CD8-positive, alpha-beta memory T cell (primary cell): ENCODE measurements at regions not wholly inside any gene's neighbourhood (a gene's known extent, or its start where the extent isn't known, plus 50 kb on each side); places are given as distances from the start of the nearest gene placed in this dataset.
"Not testable (repeated sequence)": the region's sequence is repeated elsewhere in the genome, so short reads cannot be mapped to it uniquely, and the experiment has no call there.

ENCODE experiments used
- CTCF ChIA-PET: fragments of 350-600 bp; sonication (Branson Sonifier 250); formaldehyde crosslinking; loops from one replicate; lab custom pipeline; 2021; ENCODE audit warnings: antibody characterized with exemption; lab: Charles Lee
- POLR2A ChIA-PET: fragments of 350-600 bp; sonication (Branson Sonifier 250); formaldehyde crosslinking; loops from one replicate; lab custom pipeline; 2021; ENCODE audit warnings: antibody characterized with exemption; lab: Charles Lee
- DNase-seq, 5 donors: peaks; one replicate each; pipeline versions ENCODE4 v3.0.0 to v3.0.0-alpha.2; 2020 to 2022; ENCODE audit warnings: mixed read lengths in 1 of 5
- H3K27ac ChIP-seq: one replicate; pipeline ENCODE4 v1.7.0; 2013; ENCODE audit warnings: low read depth, mild to moderate bottlenecking, low read length, moderate library complexity
- H3K27me3 ChIP-seq: 2 replicates; pipeline ENCODE4 v1.7.0; 2013; ENCODE audit warnings: low read length, mild to moderate bottlenecking; ENCODE audit not compliant: insufficient read depth, poor library complexity, severe bottlenecking
- H3K36me3 ChIP-seq: 2 replicates; pipeline ENCODE4 v1.7.0; 2013; ENCODE audit warnings: mild to moderate bottlenecking, low read length, moderate library complexity; ENCODE audit not compliant: insufficient read depth
- H3K4me1 ChIP-seq: 2 replicates; pipeline ENCODE4 v1.7.0; 2013; ENCODE audit warnings: mild to moderate bottlenecking, low read length, moderate library complexity; ENCODE audit not compliant: insufficient read depth
- H3K4me3 ChIP-seq: 2 replicates; pipeline ENCODE4 v1.7.0; 2013; ENCODE audit warnings: mild to moderate bottlenecking, low read length
- H3K9me3 ChIP-seq: 2 replicates; pipeline ENCODE4 v1.7.0; 2013; ENCODE audit warnings: mild to moderate bottlenecking, low read length
- H3K27ac Mint-ChIP-seq, 8 donors: one replicate each; pipeline ENCODE4 v1.8.0; 2020 to 2021; ENCODE audit warnings: mixed read lengths in 8 of 8, mild to moderate bottlenecking in 6 of 8, inconsistent platforms in 3 of 8, moderate library complexity in 3 of 8
- H3K27me3 Mint-ChIP-seq, 2 donors: one replicate each; pipeline ENCODE4 v1.8.0; 2020 to 2021; ENCODE audit warnings: mixed read lengths in 2 of 2, mild to moderate bottlenecking in 1 of 2, moderate library complexity in 1 of 2
- H3K36me3 Mint-ChIP-seq, 3 donors: one replicate each; pipeline ENCODE4 v1.8.0; 2020 to 2021; ENCODE audit warnings: mixed read lengths in 3 of 3, inconsistent platforms in 1 of 3, mild to moderate bottlenecking in 1 of 3
- H3K4me1 Mint-ChIP-seq, 3 donors: one replicate each; pipeline ENCODE4 v1.8.0; 2020 to 2021; ENCODE audit warnings: mixed read lengths in 3 of 3, inconsistent platforms in 1 of 3, mild to moderate bottlenecking in 1 of 3
- H3K4me3 Mint-ChIP-seq, 7 donors: one replicate each; pipeline ENCODE4 v1.8.0; 2020 to 2021; ENCODE audit warnings: mixed read lengths in 7 of 7, mild to moderate bottlenecking in 6 of 7, moderate library complexity in 4 of 7, inconsistent platforms in 2 of 7
- H3K9me3 Mint-ChIP-seq, 5 donors: one replicate each; pipeline ENCODE4 v1.8.0; 2020 to 2022; ENCODE audit warnings: mixed read lengths in 5 of 5, mild to moderate bottlenecking in 3 of 5, moderate library complexity in 2 of 5, inconsistent platforms in 1 of 5

GRCh38 chr14:105969026-105969425 lies 442.6 kb downstream of the TMEM121 start:
- H3K4me1 Mint-ChIP-seq, H3K27ac Mint-ChIP-seq, H3K4me3 Mint-ChIP-seq, H3K4me1 ChIP-seq, DNase-seq, H3K4me3 ChIP-seq, POLR2A ChIA-PET, H3K9me3 ChIP-seq, H3K9me3 Mint-ChIP-seq, H3K36me3 ChIP-seq, CTCF ChIA-PET, H3K27me3 ChIP-seq, H3K27ac ChIP-seq, H3K36me3 Mint-ChIP-seq: not testable (repeated sequence)
- peaks cover 16 to 71% of the 10 kb centered on the region in 2 donors for H3K27me3 Mint-ChIP-seq

DNA sequence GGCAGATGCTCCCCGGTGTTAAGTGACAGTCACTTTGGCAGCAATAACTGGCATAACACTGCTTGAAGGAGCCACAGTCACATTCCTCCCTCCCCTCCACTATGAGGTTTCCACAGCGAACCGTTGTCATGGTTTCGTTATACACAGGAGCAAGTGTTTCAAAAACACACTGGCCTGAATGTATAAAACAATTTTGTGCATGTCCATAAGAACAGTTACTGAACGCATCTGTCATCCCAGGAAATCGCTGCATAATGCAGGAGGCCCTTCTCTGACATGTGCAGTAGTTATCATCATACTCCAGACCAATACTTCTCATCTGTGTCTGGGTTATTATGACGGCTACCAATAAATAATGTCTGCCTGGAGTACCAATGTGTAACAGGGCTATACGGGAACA lies 444.4 kb downstream of the TMEM121 start:
- peaks cover 0 to 10% (median 3%) of the 10 kb centered on the region in 3 donors for H3K4me1 Mint-ChIP-seq
- H3K27me3 ChIP-seq, H3K4me1 ChIP-seq, H3K36me3 ChIP-seq, CTCF ChIA-PET, DNase-seq, H3K27ac ChIP-seq, H3K4me3 ChIP-seq, H3K9me3 Mint-ChIP-seq, H3K36me3 Mint-ChIP-seq, POLR2A ChIA-PET, H3K4me3 Mint-ChIP-seq, H3K27ac Mint-ChIP-seq, H3K9me3 ChIP-seq: not testable (repeated sequence)
- peaks cover 18 to 77% of the 10 kb centered on the region in 2 donors for H3K27me3 Mint-ChIP-seq

DNA sequence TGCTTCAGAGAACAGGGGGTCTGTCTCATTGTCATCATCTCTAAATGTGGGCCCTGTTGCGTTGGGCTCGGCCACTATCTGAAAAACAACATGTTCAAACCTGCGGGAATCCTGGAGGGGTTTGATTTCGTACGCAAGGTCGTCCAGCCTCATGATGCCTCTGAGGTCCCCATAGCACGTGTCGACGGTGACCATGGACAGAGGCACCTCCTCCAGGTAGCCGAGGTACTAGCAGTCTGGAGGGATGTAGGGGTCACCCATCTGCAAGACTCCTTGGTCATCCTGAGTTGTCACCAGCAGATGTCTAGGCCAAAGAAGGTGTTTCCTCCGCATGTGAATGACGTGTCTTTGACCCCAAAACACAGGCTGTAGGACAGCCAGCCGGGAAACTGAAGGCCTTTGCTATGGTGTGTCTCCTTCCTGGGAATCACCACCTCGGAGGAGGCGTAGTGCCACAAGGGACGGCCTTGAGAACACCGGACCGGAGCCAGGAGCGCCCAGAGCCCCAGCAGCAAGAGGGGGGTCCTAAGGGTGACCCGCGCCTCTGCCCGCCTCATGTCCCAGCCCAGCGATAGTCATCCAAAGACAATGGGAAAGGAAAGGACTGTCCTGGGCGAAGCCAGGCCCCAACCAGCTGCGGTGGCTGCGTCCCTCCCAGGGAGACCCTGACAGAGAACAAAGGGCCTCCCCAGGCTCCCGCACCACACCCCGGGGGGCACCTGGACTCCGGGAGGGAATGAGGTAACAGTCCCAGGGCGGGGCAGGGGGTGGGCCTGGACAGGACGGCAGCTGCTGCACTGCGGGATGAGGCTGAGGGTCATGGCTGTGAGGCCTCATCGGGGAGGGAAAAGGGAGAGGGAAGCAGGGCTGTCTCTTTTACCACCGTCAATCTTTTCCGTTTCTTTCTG lies 445.5 kb downstream of the TMEM121 start:
- CTCF ChIA-PET = no interaction called here
- peaks cover 18 to 79% of the 10 kb centered on the region in 2 donors for H3K27me3 Mint-ChIP-seq
- Histone ChIP-seq H3K9me3 (no peaks in the 10 kb centered on the region), H3K4me3 (no peak overlapping the region), H3K27me3 (peaks cover 10% of the 10 kb centered on the region), H3K36me3 (no peaks in the 10 kb centered on the region), H3K4me1 (peaks cover 4% of the 10 kb centered on the region), H3K27ac (no peak overlapping the region)
- POLR2A ChIA-PET = no interaction called here
- H3K4me1 Mint-ChIP-seq = peaks cover 0 to 10% (median 3%) of the 10 kb centered on the region in 3 donors
- H3K36me3 Mint-ChIP-seq = no peaks in the 10 kb centered on the region
- H3K9me3 Mint-ChIP-seq = no peaks in the 10 kb centered on the region
- no peak for DNase-seq
- no peak overlapping the region for H3K4me3 Mint-ChIP-seq
- H3K27ac Mint-ChIP-seq = no peak overlapping the region

GRCh38 chr14:105974902-105975301 lies 448.5 kb downstream of the TMEM121 start:
- ChIA-PET CTCF (interaction anchor here (1.0 to 3.8 kb wide), 7 partner anchors 14 to 36 kb away, joined by 3 to 31 read pairs (median 6); no protein-coding TSS in a partner anchor), POLR2A (no interaction called here)
- H3K9me3 ChIP-seq = no peaks in the 10 kb centered on the region
- Mint-ChIP-seq H3K4me3 (no peak overlapping the region), H3K9me3 (no peaks in the 10 kb centered on the region), H3K4me1 (peaks cover 0 to 10% (median 5%) of the 10 kb centered on the region in 3 donors), H3K36me3 (no peaks in the 10 kb centered on the region), H3K27ac (peak overlapping the region in 1 of 8 donors; percentile 43), H3K27me3 (peaks cover 5 to 57% of the 10 kb centered on the region in 2 donors)
- no peaks in the 10 kb centered on the region for H3K36me3 ChIP-seq
- H3K4me3 ChIP-seq = no peak overlapping the region
- peaks cover 10% of the 10 kb centered on the region for H3K27me3 ChIP-seq
- peaks cover 4% of the 10 kb centered on the region for H3K4me1 ChIP-seq
- no peak overlapping the region for H3K27ac ChIP-seq
- peak; percentile 55 to 83 (median 67) for DNase-seq

DNA sequence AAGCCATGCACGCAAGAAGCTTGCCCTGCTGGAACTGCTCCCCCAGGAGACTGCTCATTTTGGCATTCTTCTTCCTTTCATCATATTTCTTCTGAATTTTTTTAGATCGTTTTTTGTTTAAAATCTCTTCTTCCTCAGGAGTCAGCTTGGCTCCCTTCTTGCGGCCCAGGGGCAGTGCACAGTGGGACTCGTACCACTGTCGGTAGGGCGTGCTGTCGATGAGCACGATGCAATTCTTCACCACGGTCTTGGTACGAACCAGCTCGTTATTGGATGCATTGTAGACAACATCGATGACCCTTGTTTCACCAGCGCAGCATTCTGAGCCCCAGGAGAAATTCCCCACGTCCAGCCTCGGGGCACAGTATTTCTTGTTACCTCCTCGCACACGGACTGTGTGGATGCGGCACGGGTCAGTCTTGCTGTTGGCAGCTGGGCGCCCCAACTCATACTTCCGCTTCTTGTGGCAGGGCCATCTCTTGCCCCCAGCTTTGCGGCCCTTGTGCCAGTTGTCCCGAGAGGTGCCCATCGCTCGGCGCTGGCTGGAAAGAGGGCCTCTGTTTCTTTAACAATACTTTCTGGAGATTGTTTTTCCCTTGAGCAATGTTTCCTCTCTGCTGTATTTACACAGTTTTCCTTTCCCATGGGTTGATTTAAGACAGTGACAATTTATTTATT lies 452.4 kb downstream of the TMEM121 start:
- no peak overlapping the region for H3K4me3 Mint-ChIP-seq
- peaks cover 8 to 30% of the 10 kb centered on the region in 2 donors for H3K27me3 Mint-ChIP-seq
- Histone ChIP-seq H3K4me1 (peaks cover 31% of the 10 kb centered on the region), H3K9me3 (no peaks in the 10 kb centered on the region), H3K36me3 (no peaks in the 10 kb centered on the region), H3K4me3 (no peak overlapping the region), H3K27me3 (peaks cover 8% of the 10 kb centered on the region), H3K27ac (no peak overlapping the region)
- DNase-seq = no peak
- no peak overlapping the region for H3K27ac Mint-ChIP-seq
- H3K9me3 Mint-ChIP-seq = no peaks in the 10 kb centered on the region
- H3K4me1 Mint-ChIP-seq = peaks cover 30 to 47% (median 35%) of the 10 kb centered on the region in 3 donors
- ChIA-PET POLR2A (no interaction called here), CTCF (interaction anchor here (2.7 kb wide), 1 partner anchor 27 kb away, joined by 8 read pairs; no protein-coding TSS in a partner anchor)
- no peaks in the 10 kb centered on the region for H3K36me3 Mint-ChIP-seq

DNA sequence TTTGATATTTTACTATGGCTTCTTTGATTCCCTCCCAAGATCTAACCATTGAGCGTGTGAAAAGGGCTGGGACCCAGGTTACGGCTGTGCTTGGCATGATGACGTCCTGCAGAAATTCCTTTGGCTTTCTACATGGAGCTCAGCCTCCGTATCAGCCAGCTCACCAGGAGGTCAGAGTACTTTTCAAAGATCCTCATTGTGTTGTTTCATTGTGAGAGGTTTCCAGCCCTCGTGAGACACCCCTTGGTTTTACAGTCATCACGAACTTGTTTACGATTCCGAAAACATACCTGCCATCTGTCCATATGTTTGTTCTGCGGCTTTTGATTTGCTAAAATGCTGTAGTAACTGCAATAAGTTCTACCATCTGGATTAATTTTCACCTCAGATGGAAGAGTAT lies 453.1 kb downstream of the TMEM121 start:
- H3K4me1 ChIP-seq = peaks cover 32% of the 10 kb centered on the region
- POLR2A ChIA-PET = no interaction called here
- Mint-ChIP-seq H3K27me3 (peaks cover 7 to 23% of the 10 kb centered on the region in 2 donors), H3K27ac (no peak overlapping the region), H3K36me3 (no peaks in the 10 kb centered on the region), H3K9me3 (no peaks in the 10 kb centered on the region), H3K4me3 (no peak overlapping the region), H3K4me1 (peaks cover 30 to 52% (median 37%) of the 10 kb centered on the region in 3 donors)
- H3K27me3 ChIP-seq = peaks cover 3% of the 10 kb centered on the region
- no peaks in the 10 kb centered on the region for H3K36me3 ChIP-seq
- CTCF ChIA-PET = interaction anchor here (0.6 to 2.7 kb wide), 2 partner anchors 26 to 35 kb away, joined by 3 to 8 read pairs; no protein-coding TSS in a partner anchor
- DNase-seq = no peak
- no peaks in the 10 kb centered on the region for H3K9me3 ChIP-seq
- no peak overlapping the region for H3K27ac ChIP-seq
- no peak overlapping the region for H3K4me3 ChIP-seq

DNA sequence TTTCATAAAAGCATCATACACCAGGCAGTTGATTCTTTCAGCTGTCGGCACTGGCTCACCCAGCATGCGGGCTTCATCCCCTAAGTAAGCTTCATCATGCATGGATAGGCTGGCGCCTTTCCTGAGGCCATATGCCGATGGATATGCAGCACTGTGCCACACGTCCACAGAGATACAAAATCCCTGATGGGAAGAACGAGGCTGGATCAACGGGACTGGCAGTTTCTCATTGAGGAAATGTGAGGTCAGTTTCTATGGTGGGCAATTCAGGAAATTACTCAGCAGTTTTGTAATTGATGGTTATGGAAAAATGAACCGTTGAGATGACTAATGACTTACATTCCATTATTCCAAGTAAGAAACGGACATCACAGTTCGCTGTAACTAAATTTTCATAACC lies 453.8 kb downstream of the TMEM121 start:
- H3K36me3 Mint-ChIP-seq = no peaks in the 10 kb centered on the region
- no peak overlapping the region for H3K27ac Mint-ChIP-seq
- H3K27me3 ChIP-seq = no peaks in the 10 kb centered on the region
- H3K9me3 Mint-ChIP-seq = no peaks in the 10 kb centered on the region
- H3K27me3 Mint-ChIP-seq = peaks cover 11 to 19% of the 10 kb centered on the region in 2 donors
- peaks cover 35 to 54% (median 43%) of the 10 kb centered on the region in 3 donors for H3K4me1 Mint-ChIP-seq
- H3K9me3 ChIP-seq = no peaks in the 10 kb centered on the region
- H3K36me3 ChIP-seq = no peaks in the 10 kb centered on the region
- H3K4me3 ChIP-seq = no peak overlapping the region
- H3K27ac ChIP-seq = no peak overlapping the region
- no peak overlapping the region for H3K4me3 Mint-ChIP-seq
- no peak for DNase-seq
- peaks cover 36% of the 10 kb centered on the region for H3K4me1 ChIP-seq
- CTCF ChIA-PET = interaction anchor here (0.6 to 2.7 kb wide), 2 partner anchors 26 to 36 kb away, joined by 3 to 8 read pairs; no protein-coding TSS in a partner anchor
- POLR2A ChIA-PET = no interaction called here
